Spleen (tissue), 7 donors: ENCODE measurements at regions not wholly inside any gene's neighbourhood (a gene's known extent, or its start where the extent isn't known, plus 50 kb on each side); places are given as distances from the start of the nearest gene placed in this dataset.

ENCODE experiments used
- POLR2A ChIP-seq, 3 donors: fragments of 450-650 bp; IDR thresholded peaks; one replicate each; pipeline ENCODE4 v1.5.1; 2017; ENCODE audit warnings: antibody characterized with exemption in 3 of 3, mild to moderate bottlenecking in 1 of 3
- POLR2AphosphoS5 ChIP-seq, 3 donors: sonication (generic); formaldehyde crosslinking; IDR thresholded peaks; one replicate each; pipeline ENCODE4 v1.5.1; 2017; ENCODE audit warnings: antibody characterized with exemption in 3 of 3
- TF ChIP-seq, protein P1 (sequence below), 11 experiments: fragments of 200-600 bp in 7 of 11; fragments of 450-650 bp in 4 of 11; sonication (generic) in 4 of 11; IDR thresholded peaks in 8 of 11; conservative IDR thresholded peaks in 3 of 11; 1 replicate in 7 of 11; 2 replicates in 4 of 11; pipeline versions ENCODE4 v1.4.0 to v1.8.0; 2016 to 2021; ENCODE audit warnings: antibody characterized with exemption in 11 of 11, inconsistent platforms in 4 of 11, mild to moderate bottlenecking in 1 of 11
- donor health status: DM: no; HTN: no; CAD: no; lungs with moderate emphysema.
- donor health status: DM: no; HTN: no; CAD: no.
- donor health status: DM: no; HTN: no; CAD: no.

DNA sequence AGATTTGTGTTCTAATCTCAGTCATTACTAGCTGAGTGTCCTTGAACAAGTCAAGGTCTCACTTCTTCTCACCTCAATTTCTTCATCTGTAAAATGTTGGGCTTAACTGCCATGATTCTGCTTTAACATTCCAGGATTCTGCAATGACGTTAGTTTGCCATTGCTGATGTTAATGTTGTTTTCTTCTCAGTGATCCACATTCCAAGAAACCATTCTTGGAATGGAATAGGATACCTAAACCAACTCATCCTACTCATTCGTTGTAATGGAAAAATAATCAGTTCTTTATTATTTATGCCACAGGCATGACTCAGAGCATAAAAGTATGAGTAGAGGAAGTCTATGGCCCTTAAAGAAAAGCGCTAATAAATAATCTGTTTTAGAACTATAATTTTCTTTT, 140.2 kb upstream of the ETAA1 start:
- TF ChIP-seq, protein P1, sequence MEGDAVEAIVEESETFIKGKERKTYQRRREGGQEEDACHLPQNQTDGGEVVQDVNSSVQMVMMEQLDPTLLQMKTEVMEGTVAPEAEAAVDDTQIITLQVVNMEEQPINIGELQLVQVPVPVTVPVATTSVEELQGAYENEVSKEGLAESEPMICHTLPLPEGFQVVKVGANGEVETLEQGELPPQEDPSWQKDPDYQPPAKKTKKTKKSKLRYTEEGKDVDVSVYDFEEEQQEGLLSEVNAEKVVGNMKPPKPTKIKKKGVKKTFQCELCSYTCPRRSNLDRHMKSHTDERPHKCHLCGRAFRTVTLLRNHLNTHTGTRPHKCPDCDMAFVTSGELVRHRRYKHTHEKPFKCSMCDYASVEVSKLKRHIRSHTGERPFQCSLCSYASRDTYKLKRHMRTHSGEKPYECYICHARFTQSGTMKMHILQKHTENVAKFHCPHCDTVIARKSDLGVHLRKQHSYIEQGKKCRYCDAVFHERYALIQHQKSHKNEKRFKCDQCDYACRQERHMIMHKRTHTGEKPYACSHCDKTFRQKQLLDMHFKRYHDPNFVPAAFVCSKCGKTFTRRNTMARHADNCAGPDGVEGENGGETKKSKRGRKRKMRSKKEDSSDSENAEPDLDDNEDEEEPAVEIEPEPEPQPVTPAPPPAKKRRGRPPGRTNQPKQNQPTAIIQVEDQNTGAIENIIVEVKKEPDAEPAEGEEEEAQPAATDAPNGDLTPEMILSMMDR (IDR thresholded peaks at IDR 0.05 in 8 of 11, conservative IDR thresholded peaks at IDR 0.05 in 3 of 11), result no peak
- TF ChIP-seq POLR2A (IDR thresholded peaks at IDR 0.05) (no peak), POLR2AphosphoS5 (IDR thresholded peaks at IDR 0.05) (no peak)
